ENCODE measurements at regions not wholly inside any gene's neighbourhood (a gene's known extent, or its start where the extent isn't known, plus 50 kb on each side); places are given as distances from the start of the nearest gene placed in this dataset.

- no peak overlapping the region for H3K27ac ChIP-seq
- H3K27me3 ChIP-seq = peaks cover 0 to 8% of the 10 kb centered on the region in 2 donors
- H3K4me1 ChIP-seq = no peaks in the 10 kb centered on the region
- no peaks in the 10 kb centered on the region for H3K9me3 ChIP-seq
- no peak for DNase-seq (ENCODE audit: low spot score in 2 of 2)
- WGBS, 2 donors = 90 to 93% methylated on average over 2 of the region's 2 CpGs
- H3K36me3 ChIP-seq = no peaks in the 10 kb centered on the region
- no peak overlapping the region for H3K4me3 ChIP-seq
- TF ChIP-seq CTCF (IDR thresholded peaks at IDR 0.05) (no peak), EP300 (IDR thresholded peaks at IDR 0.05) (no peak), POLR2A (IDR thresholded peaks at IDR 0.05) (no peak)
These were observed 88.8 kb upstream of the ZFP64 start for GRCh38 chr20:52280407-52280806.

- H3K27me3 ChIP-seq = peaks cover 0 to under 1% of the 10 kb centered on the region in 2 donors
- no peaks in the 10 kb centered on the region for H3K9me3 ChIP-seq
- 51 to 60% methylated on average over 2 of the region's 2 CpGs for WGBS, 2 donors
- H3K4me1 ChIP-seq = no peaks in the 10 kb centered on the region
- no peak overlapping the region for H3K4me3 ChIP-seq
- no peak overlapping the region for H3K27ac ChIP-seq
- no peak for TF ChIP-seq EP300 (IDR thresholded peaks at IDR 0.05)
- TF ChIP-seq POLR2A (IDR thresholded peaks at IDR 0.05) = no peak
- no peak for TF ChIP-seq CTCF (IDR thresholded peaks at IDR 0.05)
- no peaks in the 10 kb centered on the region for H3K36me3 ChIP-seq
- DNase-seq (ENCODE audit: low spot score in 2 of 2) = no peak
These were observed 88.1 kb upstream of the ZFP64 start for GRCh38 chr20:52279706-52280105.

GRCh38 chr20:52275181-52275691, 83.7 kb upstream of the ZFP64 start:
- Histone ChIP-seq H3K4me1 (peaks cover 0 to 5% (median 0%) of the 10 kb centered on the region in 4 donors), H3K36me3 (no peaks in the 10 kb centered on the region), H3K27ac (no peak overlapping the region), H3K27me3 (no peaks in the 10 kb centered on the region), H3K4me3 (no peak overlapping the region), H3K9me3 (no peaks in the 10 kb centered on the region)
- 21 to 31% methylated on average over 3 of the region's 3 CpGs for WGBS, 2 donors
- DNase-seq (ENCODE audit: low spot score in 2 of 2) = no peak
- no peak for TF ChIP-seq EP300 (IDR thresholded peaks at IDR 0.05)
- TF ChIP-seq POLR2A (IDR thresholded peaks at IDR 0.05) = no peak
- no peak for TF ChIP-seq CTCF (IDR thresholded peaks at IDR 0.05)

GRCh38 chr20:52270696-52271095, 79.1 kb upstream of the ZFP64 start:
- Histone ChIP-seq H3K27me3 (no peaks in the 10 kb centered on the region), H3K36me3 (no peaks in the 10 kb centered on the region), H3K9me3 (no peaks in the 10 kb centered on the region), H3K4me3 (no peak overlapping the region), H3K27ac (no peak overlapping the region), H3K4me1 (peaks cover 0 to 5% (median 0%) of the 10 kb centered on the region in 4 donors)
- WGBS, 2 donors = 50 to 62% methylated on average over 4 of the region's 4 CpGs
- no peak for DNase-seq (ENCODE audit: low spot score in 2 of 2)
- no peak for TF ChIP-seq CTCF (IDR thresholded peaks at IDR 0.05)

- no peak for TF ChIP-seq EP300 (IDR thresholded peaks at IDR 0.05)
- TF ChIP-seq POLR2A (IDR thresholded peaks at IDR 0.05) = no peak
- TF ChIP-seq CTCF (IDR thresholded peaks at IDR 0.05) = no peak
- 60 to 64% methylated on average over 4 of the region's 4 CpGs for WGBS, 2 donors
- H3K27me3 ChIP-seq = no peaks in the 10 kb centered on the region
- peaks cover 0 to 5% (median 0%) of the 10 kb centered on the region in 4 donors for H3K4me1 ChIP-seq
- H3K9me3 ChIP-seq = no peaks in the 10 kb centered on the region
- no peak overlapping the region for H3K27ac ChIP-seq
- no peak overlapping the region for H3K4me3 ChIP-seq
- no peaks in the 10 kb centered on the region for H3K36me3 ChIP-seq
- DNase-seq (ENCODE audit: low spot score in 2 of 2) = no peak
These were observed 78.5 kb upstream of the ZFP64 start for GRCh38 chr20:52270001-52270606.

Data from tibial nerve (tissue), 4 donors.